Activated CD8-positive, alpha-beta memory T cell treated with anti-CD3 and anti-CD28 coated beads for 4 hours (primary cell): ENCODE measurements at regions not wholly inside any gene's neighbourhood (a gene's known extent, or its start where the extent isn't known, plus 50 kb on each side); places are given as distances from the start of the nearest gene placed in this dataset.

ENCODE experiments used
- DNase-seq, 2 donors: peaks; one replicate each; pipeline ENCODE4 v3.0.0-alpha.2; 2020; ENCODE audit warnings: low read depth in 2 of 2

DNA sequence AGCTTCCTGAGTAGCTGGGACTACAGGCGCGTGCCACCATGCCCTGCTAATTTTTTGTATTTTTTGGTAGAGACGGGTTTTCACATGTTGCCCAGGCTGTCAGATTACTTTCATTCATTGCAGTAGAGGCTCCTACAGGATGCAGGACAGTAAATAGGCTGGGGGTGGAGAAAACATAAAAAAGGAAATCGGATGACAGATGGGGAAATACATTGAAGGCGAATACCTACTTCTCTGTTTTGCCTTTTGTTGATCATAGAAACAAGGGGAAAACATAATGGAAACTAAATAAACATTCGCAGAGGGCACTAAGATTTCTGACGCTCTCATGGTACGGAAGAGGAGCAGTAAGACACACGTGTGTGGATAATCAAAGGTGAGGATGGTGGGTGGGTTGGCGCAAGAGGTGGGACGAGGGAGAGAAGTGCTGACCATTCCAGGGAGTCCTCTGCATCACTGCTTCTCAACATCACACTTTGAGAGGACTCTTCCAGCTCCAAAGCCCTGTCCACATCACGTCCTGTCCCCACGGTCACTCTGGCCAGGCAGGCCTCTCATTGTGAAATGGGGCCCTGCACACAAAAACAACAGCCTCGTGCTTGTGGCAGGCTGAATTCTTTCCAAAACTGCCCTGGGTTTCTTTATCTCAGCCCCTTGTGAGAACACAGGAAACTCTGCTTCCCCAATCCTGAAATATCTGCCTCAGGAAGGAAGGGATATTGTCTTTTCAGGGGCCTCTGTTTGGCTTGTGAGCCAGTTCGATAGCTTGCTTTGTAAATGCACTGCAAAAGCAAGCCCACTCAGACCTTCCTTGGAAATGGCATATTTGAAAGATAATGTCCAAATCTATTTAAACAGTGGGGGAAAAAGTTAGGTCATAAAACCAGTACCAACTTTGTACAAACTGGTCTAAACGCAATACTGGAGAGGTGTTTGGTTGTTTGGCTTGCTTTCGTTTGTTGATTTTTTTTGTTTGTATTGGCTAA lies 188.5 kb downstream of the FOXO1 start:
- no peak for DNase-seq

DNA sequence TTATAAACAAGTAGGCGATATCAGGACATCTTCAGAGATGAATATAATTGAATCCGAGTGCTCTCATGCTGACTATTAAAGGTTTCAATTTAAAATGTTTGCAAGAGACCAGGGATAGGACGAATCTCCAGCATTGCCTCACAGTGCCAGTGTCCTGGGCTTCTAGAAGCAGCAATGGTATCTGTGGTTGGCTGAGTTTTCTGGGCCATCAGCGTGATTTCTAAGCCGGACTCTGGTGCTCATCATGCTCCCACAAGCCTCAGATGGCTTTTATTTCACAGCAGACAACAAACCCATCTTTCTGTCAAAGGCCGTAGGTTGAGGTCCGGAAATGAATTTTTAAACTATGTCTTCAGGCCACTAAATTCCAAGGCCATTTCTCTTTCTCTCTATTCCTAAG lies 187.7 kb downstream of the FOXO1 start:
- no peak for DNase-seq

DNA sequence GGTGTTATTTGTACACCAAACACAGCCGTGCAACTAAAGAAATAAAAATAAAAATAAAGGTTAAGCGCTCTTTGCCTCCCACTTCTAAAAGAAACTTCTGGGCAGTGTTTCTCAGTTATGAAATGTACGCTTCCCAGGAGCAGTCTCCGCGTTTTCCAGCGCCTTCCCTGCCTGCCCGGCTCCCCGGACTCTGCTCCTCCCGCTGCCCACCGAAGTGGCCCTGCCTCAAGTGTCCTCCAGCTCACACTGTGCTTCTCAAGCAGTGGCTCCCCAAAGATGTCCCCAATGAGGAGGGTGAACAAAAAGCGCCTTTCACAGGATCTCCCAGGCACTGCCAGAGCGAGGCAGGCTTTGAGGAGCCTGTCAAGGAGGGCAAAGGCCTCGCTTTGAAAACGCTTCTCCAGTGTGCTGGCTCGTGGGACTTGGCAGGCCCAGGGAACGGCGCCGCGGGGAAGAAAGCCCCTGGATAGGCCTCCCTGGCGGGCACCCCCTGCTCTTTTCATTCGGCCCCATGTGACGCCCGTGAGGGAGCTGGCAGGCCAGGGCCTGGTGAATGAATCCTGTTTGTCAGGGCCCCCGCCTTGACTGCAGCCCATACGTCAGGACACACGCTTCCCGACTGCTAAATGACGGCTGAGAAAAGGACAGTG lies 187.1 kb downstream of the FOXO1 start:
- no peak for DNase-seq

DNA sequence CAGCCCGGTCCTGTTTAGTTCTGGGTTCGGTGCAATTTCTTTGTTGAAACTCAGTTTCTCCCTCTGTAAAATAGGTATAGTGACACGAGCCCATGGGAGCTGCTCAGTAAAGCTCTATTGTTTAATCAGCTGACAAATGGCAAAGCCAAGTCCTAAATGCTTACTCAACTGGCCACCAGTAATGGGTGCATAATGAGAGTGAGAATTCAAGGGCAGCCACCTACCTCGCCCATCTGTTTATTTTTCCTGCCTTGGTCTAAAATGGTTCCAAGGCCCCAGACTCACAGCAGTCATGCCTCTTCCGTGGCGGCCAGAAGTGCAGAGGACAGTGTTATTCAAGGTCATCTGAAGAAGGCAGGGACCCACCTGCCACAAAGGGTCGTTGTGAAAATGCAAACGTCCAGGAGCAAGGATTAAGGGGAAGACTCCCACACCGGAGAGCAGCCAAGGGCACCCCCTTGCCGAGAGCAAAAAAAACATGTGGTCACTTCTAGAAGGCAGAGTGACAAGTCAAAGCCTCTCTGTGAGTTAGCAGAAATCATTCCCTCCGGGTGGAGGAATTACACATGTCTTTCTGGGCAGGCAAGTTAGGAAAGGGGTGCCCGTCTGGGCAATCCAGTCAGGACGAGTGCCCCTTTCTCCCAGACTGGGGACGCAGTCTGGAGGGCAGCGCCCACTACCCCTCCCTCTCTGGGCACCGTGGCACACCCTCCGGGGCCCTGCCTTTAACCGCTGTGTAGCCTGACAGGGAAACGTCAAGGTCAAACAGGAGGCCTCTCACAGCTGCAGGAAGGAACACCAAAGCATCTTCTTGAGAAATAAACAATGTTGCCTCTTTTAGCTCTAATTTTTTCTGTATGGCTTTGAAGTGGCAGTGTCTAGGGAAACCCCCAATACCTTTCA lies 186.2 kb downstream of the FOXO1 start:
- DNase-seq, result no peak

DNA sequence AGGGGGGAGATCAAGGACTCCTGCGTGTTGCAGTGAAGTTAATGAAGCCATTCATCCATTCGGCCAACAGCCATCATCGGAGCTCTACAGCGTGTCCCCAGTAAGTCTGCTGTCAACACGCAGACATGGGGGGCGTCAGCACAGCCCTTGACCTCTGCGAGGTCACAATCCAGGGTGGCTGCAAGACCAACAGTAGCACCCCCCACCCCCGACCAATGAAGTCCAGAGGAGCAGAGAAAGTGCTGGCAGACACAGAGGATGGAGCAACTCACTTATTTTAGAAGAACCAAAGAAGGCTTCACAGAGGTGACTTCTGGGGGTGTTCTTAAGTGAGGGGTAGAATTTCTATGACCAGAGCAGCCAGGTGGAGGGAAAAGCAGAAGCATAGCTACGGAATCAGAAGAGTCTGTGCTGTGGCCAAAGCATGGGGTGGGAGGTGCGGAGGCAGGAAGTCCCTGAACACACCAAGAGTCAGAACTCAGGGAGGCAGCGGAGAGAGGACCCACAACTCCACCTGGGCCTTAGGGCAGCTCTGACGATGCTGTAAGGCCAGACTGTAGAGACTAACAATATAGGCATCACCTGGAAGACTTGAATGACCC lies 185.4 kb downstream of the FOXO1 start:
- no peak for DNase-seq

DNA sequence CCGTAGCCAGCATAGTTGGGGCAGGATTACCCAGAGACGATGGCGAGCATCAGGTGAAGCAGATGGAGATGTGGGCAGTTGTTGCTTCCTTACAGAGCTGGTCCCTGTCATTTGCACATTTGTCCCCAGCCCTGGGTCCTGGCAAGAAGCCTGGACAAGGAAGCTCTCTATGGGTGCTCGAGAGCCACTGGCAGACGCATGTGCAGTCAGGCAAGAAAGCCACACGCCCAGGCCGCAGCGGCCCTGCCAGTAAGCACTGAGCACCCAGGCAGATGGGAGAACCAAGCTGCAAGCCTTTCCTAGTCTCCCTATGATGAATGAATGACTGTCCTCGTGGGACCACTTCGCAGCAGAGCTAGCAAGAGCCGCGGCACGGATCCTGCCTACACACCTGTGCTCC lies 182.8 kb downstream of the FOXO1 start:
- no peak for DNase-seq

DNA sequence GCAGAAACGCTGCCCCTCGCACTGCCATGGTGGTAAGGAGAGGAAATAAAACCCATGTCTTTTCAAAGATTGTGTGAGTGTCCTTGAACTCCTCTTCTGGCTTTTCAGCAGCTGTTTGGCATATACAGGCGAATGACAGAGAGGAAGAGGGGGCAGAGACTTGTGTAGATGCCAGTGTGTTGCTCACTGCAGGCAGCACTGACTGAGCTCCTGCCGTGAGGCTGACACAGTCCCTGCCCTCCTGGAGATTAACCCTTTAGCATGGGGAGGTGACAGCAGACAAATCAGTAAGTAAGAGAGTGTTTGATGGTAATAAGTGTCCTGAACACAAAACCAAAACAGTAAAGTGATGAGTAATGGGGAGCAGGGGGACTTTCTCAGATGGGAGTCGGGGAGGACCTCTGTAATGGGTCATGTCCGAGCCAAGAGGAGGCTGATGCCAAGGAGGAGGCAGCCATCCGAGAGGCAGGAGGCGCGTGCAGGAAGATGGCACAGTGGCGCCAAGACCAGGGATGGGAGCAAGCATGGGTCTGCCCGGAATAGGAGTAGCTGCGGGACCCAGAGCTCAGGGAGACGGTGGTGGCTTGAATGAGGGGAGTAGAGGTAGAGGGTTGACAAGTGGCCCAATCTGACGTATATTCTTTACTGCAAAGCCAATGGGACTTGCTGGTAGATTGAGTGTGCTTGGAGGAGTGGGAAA lies 182.2 kb downstream of the FOXO1 start:
- DNase-seq, result no peak

DNA sequence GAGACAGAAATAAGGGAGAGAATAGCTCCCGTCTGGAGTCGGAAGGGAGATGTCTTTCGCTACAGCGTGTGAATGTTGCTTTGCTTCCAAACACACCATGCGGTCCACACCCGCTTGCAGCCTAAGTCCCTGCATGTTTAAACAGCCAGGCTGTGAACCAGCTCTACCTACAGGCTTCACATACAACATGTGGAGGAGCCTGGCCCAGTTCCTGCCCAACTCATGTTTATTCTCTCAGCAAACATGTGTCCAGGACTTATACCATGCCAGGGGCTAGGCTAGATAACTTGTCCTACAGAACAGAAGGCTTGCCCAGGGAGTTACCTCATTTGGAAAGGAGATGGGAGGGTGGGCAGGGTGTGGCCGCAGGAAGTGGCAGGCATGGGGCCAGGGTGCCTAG lies 181.5 kb downstream of the FOXO1 start:
- no peak for DNase-seq

DNA sequence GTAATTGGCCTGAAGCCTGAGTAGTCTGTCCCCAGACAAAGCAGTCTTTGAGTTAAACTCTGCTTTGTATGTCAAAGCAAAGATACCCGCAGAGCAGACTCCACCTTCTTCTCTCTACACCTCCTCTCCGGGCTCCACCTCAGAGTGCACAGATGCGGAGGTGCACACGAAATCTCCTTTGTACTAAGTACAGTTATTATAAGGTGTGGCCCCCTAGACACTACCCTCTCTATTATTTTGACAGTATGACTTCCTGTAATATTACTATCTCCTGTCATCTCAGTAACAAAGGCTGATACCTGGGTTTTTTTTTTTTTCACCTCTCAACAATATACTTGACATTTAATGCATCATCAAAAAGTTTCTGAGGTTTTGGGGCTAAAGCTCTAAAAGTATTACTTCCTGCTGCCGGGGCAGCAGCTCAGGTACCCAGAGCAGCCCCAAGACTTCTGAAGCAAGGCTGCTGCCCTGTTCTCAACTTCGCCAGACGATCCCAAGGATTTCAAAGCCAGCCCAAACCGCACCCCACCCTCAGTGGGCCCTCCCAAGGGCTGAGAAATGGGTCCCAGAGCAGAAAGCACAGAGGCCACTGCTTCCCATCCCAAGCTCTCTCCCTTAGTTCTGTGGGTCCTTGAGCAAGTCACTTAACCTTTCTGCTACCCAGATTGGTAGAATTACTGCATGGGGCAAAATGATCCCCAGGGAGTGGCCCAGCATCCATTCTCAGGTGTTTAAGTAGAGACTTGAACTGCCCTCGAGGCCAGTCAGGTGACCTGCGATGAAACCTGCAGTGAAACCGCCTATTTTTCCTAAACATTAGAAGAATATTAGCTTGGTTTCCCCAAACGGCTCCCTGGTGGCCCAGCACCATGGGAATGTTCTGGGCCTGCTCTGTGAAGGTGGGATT lies 180.6 kb downstream of the FOXO1 start:
- peak; percentile 19 to 43 for DNase-seq

DNA sequence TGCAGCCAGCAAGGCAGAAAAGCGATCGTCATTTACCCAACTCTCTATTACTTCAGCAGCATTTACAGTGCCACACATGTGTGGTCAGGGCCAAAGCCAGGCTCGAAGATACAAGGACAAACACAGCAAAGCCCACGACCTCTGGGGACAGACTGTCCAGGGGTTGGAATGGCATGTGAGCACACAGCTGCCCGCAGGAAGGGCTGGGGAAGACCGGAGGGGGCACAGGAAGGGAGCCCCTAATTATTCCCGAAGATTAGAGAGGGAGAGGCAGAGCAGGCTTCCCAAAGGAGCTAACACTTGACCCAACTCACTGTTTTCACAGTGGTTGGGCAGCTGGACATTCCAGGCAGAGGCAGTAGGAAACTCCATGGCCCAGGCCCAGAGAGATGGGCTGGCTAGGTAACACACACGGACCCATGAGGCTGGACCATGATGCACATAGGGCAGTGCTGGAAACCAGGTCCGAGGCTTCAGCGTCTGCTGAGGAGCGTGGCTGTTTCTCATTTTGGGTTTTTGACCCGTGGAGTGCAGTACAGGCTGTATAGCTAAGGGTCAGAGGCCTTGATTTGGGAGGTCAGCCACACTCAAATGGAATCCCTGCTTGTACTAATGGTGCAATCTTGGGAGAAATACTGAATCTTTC lies 179.8 kb downstream of the FOXO1 start:
- DNase-seq, result no peak

DNA sequence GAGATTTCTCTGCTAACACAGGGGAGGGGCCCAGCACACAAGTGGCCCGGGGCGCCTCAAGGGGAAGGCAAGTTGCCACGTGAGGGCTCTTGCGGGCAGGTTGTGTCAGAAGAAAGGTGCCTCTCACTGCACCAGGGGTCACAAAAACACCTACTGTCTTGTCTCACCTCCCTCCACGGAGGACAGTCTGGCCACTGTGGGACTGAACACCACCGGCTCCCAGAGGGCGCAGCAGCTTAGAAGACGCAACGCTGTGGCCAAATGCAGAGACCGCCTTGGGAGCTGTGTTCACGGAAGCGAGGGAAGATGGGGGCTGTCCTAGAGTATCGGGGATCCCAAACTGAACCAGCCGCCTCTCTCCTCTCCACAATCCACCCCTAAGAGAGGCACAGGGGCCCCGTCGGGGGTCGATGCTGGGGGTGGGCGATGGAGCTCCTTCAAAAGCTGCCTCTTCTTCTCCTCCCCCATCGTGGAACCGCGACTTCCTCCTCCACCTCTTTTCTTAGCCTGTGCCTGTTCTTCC lies 177.5 kb downstream of the FOXO1 start:
- DNase-seq, result no peak

DNA sequence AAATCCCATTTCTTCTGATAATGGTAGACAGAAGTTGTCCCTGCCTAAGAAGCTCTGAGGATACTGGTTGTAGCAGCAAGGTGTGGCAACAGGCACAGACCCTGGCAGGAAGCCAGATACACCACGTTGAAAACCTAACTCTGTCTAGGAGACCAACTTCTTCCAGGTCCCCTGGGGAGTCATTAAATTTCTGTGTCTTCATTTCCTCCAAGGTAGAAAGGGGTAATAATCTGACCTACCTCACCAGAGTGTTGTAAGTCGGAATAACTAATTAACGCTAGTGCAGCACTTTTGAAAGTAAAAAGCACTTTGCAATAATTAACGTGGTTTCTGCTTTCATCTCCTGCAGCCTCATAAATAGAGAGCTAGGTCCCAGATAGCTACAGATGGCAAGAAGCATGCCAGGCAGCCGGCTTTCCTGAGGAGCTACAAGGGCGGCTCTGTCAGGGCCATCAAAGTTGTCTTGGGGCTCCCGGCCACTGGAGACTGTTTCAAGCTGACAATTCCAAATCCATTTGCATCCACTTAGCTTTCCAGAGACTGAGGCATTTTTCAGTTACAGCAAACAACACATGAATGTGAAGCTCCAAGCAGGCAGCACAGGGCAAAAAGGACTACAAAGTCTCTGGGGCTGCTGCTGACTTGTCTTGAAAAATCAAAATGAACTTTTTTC lies 176.2 kb downstream of the FOXO1 start:
- peak in 1 of 2 donors; percentile 9 for DNase-seq

DNA sequence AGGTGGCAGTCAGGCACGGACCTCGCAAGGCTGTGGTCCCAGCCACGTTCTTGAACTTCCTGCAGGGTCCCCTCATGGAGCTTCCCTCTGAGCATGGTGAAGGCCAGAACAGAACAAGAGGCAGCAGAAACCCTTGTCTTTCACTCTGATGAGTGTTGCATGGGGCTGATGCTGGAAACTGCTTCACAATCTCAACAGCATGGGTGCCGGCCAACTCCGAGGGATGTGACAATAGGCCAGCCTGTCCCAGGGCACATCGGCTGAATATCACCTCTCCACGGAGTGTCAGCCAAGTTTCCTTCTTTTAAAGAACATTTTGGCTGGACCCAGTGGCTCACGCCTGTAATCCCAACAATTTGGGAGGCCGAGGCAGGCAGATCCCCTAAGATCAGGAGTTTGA lies 173.9 kb downstream of the FOXO1 start:
- no peak for DNase-seq

DNA sequence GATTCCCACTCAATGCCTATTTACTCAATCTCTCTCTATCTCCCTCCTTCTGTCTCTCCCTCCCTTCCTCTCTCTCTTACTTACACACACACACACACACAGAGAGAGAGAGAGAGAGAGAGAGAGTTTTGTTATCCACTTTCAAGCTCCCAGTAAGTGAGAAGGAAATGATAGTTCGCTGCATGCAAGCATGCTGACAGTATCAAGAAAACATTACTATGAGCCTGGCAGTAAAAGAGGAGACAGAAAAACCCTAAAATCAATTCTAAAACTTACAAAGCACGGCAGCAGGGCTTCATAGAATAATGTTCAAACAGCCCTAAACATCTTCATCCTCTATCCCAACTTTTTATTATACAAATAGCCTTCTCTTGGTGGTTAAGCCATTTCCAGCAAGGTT lies 171.9 kb downstream of the FOXO1 start:
- DNase-seq, result no peak

DNA sequence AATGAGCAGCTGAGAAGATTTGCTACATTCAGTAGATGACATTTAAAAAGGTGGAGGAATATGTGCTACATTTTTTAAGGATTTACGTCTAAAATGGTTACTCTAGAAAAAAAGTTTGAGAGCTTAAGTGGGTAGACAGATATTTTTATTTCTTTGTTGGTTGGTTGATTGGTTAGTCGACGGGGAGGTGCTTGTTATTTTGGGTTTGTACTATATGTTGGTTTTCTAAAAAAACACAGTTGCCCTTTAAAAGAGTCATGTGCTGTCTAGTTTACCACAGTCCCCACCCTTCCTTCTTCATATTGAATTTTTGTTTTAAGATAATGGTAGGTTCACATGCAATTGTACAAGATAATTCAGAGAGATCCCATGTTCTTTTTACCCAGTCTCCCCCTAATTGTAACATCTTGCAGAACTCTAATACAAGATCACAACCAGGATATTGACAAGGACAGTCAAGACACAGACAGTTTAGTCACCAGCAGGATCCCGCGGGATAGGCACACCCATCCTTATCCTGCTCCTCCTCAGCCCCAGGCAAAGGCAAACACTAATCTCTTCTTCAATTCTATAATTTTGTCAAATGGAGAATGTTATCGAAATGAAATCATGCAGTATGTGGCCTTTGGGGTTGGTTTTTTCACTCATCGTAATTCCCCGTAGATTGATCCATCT lies 171.4 kb downstream of the FOXO1 start:
- no peak for DNase-seq

DNA sequence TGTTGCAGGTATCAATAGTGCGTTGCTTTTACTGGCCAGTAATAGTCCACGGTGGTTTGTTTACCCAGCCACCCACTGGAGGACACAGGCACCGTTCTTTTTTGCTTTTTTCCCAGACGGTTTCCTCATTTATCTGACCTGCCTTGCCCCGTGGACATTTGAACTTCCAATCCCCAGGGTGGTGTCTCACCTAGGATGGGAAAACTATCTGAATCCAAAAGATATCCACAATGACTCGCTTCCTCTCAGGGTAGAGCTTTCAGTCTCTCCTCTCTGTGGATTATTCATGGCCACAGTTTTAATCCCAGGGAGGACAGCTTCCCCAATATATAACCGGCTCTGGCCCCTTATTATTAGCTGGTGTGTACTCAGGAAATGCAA lies 170.8 kb downstream of the FOXO1 start:
- no peak for DNase-seq

DNA sequence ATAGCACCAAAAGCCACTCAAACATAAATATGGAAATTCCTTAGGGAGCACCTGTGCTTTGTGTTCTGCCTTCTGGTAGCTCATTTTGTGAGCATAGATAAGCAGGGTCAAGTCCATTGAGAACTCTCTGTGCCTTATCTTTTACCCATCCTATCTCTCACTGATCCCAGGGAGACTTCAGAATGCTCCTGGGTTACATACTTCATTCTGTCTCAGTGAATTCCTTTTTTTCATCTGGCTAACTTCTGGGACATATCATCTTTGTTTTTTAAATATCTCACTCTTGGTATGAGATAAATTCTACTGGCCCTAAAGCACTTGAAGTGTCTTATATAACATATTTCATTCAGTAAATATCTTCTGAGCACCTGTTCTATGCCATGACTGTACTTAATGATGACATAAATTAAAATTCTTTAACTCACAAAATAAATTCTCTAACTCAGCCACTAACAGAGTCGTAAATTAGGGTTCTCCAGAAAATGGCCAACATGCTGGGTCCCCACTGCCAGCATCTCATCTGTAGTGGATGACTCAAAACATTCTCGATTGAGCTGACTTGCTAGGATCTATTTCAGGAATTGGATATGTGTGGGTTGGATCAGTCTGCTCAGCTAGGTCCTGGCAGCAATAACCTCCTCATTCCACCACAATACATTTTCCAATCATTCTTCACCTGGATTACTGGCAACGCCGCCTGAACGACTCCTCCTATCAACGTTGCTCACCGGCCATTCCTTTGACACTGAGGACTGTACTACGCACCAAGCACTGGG lies 170.2 kb downstream of the FOXO1 start:
- no peak for DNase-seq
